Smooth muscle cell (in vitro differentiated cells): ENCODE measurements at regions not wholly inside any gene's neighbourhood (a gene's known extent, or its start where the extent isn't known, plus 50 kb on each side); places are given as distances from the start of the nearest gene placed in this dataset.

Experiments
- DNase-seq: peaks from one replicate; lab custom pipeline; 2025; ENCODE audit not compliant: unreplicated experiment; lab: John Stamatoyannopoulos, UW
- H2AFZ ChIP-seq: fragments of 200-600 bp; sonication (generic); 2 replicates; pipeline ENCODE4 v1.6.0; 2016; ENCODE audit warnings: antibody characterized with exemption, low read depth, mild to moderate bottlenecking
- H3F3A ChIP-seq: fragments of 200-600 bp; sonication (generic); 2 replicates; pipeline ENCODE4 v1.6.0; 2017; ENCODE audit warnings: antibody characterized with exemption, low read depth
- H3K27ac ChIP-seq: fragments of 200-600 bp; sonication (generic); 2 replicates; pipeline ENCODE4 v1.5.1; 2016; ENCODE audit warnings: low read depth, mild to moderate bottlenecking
- H3K27me3 ChIP-seq: fragments of 200-600 bp; sonication (generic); 2 replicates; pipeline ENCODE4 v1.6.1; 2016; ENCODE audit warnings: low read depth, mild to moderate bottlenecking
- H3K36me3 ChIP-seq: fragments of 200-600 bp; sonication (generic); 2 replicates; pipeline ENCODE4 v1.5.1; 2016; ENCODE audit warnings: low read depth
- H3K4me1 ChIP-seq: fragments of 200-600 bp; sonication (generic); 2 replicates; pipeline ENCODE4 v1.5.1; 2016; ENCODE audit warnings: low read depth
- H3K4me2 ChIP-seq: fragments of 200-600 bp; sonication (generic); 2 replicates; pipeline ENCODE4 v1.6.0; 2016; ENCODE audit warnings: mild to moderate bottlenecking
- H3K4me3 ChIP-seq: fragments of 200-600 bp; sonication (generic); 2 replicates; pipeline ENCODE4 v1.5.1; 2016; ENCODE audit warnings: mild to moderate bottlenecking
- H3K79me2 ChIP-seq: fragments of 200-600 bp; sonication (generic); 2 replicates; pipeline ENCODE4 v1.6.0; 2016; ENCODE audit warnings: low read depth, mild to moderate bottlenecking
- H3K9ac ChIP-seq: fragments of 200-600 bp; sonication (generic); 2 replicates; pipeline ENCODE4 v1.6.0; 2016; ENCODE audit warnings: low read depth
- H3K9me3 ChIP-seq: fragments of 200-600 bp; sonication (generic); replicated peaks from 2 replicates; pipeline ENCODE4 v1.5.1; 2016; ENCODE audit warnings: low read depth
- H4K20me1 ChIP-seq: fragments of 200-600 bp; sonication (generic); 2 replicates; pipeline ENCODE4 v1.6.0; 2016; ENCODE audit warnings: low read depth
- WGBS: methylation state at CpG from one replicate; pipeline ENCODE4 v1.1.7; 2016; ENCODE audit warnings: low lambda C conversion rate; 5-methylcytosine and 5-hydroxymethylcytosine counted together
- TF ChIP-seq, protein P1 (sequence below): fragments of 200-600 bp; sonication (generic); IDR thresholded peaks from 2 replicates; pipeline ENCODE4 v1.5.1; 2017; ENCODE audit warnings: borderline replicate concordance, mild to moderate bottlenecking, antibody characterized with exemption; ENCODE audit not compliant: insufficient read depth, poor library complexity, severe bottlenecking

DNA sequence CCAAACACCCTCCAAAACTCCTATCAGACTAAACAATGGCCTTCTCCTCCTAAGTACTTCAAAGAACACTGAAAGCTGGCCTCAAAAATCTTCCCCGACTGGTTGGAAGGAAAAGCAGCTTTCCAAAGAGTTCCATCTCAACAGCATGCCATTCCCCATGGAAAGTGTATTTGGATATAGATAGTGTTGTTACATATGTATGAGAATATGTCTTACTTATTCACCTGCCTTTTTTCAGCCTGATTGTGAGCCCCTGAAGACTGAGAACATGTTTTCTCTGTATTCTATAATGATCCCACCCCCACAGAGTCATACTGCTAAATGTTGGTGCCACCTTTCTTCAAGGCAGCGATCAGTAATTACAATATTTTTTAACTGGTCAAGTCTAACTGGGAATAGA, 185.4 kb upstream of the G2E3 start:
- Histone ChIP-seq H3K27me3 (no peaks in the 10 kb centered on the region), H3K9me3 (no peaks in the 10 kb centered on the region), H3K9ac (no peak overlapping the region), H4K20me1 (no peaks in the 10 kb centered on the region), H2AFZ (no peak overlapping the region), H3K4me2 (no peak overlapping the region), H3K4me3 (no peak overlapping the region), H3K27ac (no peak overlapping the region), H3K36me3 (no peaks in the 10 kb centered on the region), H3K4me1 (no peaks in the 10 kb centered on the region), H3K79me2 (no peaks in the 10 kb centered on the region), H3F3A (no peaks in the 10 kb centered on the region)
- no peak for DNase-seq
- TF ChIP-seq, protein P1, sequence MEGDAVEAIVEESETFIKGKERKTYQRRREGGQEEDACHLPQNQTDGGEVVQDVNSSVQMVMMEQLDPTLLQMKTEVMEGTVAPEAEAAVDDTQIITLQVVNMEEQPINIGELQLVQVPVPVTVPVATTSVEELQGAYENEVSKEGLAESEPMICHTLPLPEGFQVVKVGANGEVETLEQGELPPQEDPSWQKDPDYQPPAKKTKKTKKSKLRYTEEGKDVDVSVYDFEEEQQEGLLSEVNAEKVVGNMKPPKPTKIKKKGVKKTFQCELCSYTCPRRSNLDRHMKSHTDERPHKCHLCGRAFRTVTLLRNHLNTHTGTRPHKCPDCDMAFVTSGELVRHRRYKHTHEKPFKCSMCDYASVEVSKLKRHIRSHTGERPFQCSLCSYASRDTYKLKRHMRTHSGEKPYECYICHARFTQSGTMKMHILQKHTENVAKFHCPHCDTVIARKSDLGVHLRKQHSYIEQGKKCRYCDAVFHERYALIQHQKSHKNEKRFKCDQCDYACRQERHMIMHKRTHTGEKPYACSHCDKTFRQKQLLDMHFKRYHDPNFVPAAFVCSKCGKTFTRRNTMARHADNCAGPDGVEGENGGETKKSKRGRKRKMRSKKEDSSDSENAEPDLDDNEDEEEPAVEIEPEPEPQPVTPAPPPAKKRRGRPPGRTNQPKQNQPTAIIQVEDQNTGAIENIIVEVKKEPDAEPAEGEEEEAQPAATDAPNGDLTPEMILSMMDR, result no peak
- 90% methylated on average over 2 of the region's 2 CpGs for WGBS

DNA sequence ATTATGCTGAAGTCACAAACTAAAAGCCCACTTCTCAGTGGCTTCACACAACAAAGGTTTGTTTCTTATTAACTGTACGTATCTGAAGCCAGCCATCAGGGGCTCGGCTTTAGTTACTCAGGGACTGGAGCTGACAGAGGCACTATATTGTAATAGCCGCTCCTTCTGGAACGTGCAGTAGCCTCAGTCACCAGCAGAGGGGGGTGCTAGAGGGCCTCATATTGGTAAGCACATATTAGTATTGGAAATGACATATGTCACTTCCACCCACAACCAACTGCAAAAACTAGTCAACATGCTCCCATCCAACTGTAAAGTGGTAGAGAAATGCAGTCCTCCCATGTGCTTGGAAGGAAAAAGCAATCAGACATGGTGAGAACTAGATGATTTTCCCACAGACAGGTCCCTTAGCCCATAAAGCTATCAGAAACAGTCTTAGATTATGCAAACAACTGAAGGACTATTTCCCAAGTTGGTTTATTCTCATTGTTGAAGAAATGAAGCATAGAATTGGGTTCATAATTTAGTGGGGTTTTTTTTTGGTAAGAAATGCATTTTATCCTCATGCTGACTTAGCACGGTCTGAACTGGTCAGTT, 183.6 kb upstream of the G2E3 start:
- no peaks in the 10 kb centered on the region for H3K9me3 ChIP-seq
- no peak overlapping the region for H3K4me2 ChIP-seq
- H3K36me3 ChIP-seq, result no peaks in the 10 kb centered on the region
- WGBS, result 39% methylated on average over 5 of the region's 5 CpGs
- H3K4me1 ChIP-seq, result no peaks in the 10 kb centered on the region
- TF ChIP-seq, protein P1, result peak; percentile 90
- no peaks in the 10 kb centered on the region for H3K79me2 ChIP-seq
- H3K27me3 ChIP-seq, result peaks cover 9% of the 10 kb centered on the region
- H3K4me3 ChIP-seq, result no peak overlapping the region
- no peaks in the 10 kb centered on the region for H3F3A ChIP-seq
- H3K9ac ChIP-seq, result no peak overlapping the region
- peak overlapping the region; percentile 23 for H2AFZ ChIP-seq
- no peak overlapping the region for H3K27ac ChIP-seq
- peak; percentile 9 for DNase-seq
- no peaks in the 10 kb centered on the region for H4K20me1 ChIP-seq

DNA sequence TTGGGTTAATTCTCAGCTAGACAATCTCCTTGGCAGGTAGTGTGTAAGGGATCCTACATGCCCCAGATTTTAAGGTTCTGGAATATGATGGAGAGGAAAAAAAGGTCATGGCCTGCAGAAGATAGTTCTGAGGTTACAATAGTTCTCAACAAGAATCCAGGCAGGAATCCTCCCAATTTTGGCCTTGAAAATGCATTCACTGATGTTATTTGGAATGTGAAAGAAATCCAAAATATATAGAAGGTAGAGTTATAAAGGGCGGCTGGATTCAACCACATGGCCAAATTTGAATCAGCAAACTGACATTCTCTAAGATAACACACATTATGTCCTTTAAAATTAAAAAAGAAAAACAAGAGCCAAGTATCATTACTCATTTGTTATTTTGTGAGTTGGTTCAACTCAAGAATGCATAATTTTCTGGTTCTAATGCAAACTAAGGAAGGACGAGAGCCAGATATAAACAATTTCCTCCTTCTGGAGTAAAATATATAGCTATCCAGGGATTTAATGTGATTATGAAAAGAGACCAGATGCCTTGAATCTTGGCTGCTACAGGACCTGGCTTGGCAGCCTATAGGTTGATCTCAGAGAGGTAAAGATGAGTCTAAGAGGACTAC, 177.0 kb upstream of the G2E3 start:
- H3K79me2 ChIP-seq, result no peaks in the 10 kb centered on the region
- no peaks in the 10 kb centered on the region for H3K9me3 ChIP-seq
- TF ChIP-seq, protein P1, result no peak
- WGBS, result 76% methylated on average over 2 of the region's 2 CpGs
- no peaks in the 10 kb centered on the region for H3K36me3 ChIP-seq
- no peak overlapping the region for H2AFZ ChIP-seq
- peaks cover 9% of the 10 kb centered on the region for H3K27me3 ChIP-seq
- no peaks in the 10 kb centered on the region for H3K4me1 ChIP-seq
- H3K27ac ChIP-seq, result no peak overlapping the region
- H3K9ac ChIP-seq, result no peak overlapping the region
- no peak overlapping the region for H3K4me3 ChIP-seq
- no peak for DNase-seq
- no peaks in the 10 kb centered on the region for H3F3A ChIP-seq
- no peaks in the 10 kb centered on the region for H4K20me1 ChIP-seq
- no peak overlapping the region for H3K4me2 ChIP-seq

DNA sequence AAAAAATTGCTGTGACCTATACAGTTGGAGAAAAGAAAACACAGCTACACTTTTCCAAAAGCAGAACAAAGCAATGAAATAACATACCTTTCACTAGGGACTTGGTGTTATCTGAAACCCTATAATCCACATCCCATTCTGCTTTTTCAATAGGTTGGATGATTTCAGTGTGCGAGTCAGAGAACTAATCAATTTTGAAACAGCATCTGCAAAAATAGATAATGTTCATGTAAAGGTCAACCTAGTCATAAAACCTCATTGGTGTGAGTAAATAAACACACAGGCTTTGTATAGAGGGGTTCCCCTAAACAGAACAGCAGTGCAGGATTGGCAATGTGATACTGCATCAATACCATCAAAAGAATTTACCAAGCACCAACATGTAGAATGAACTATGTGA, 173.0 kb upstream of the G2E3 start:
- DNase-seq, result no peak
- Histone ChIP-seq H3K4me3 (no peak overlapping the region), H3F3A (no peaks in the 10 kb centered on the region), H3K79me2 (no peaks in the 10 kb centered on the region), H3K9ac (no peak overlapping the region), H3K36me3 (no peaks in the 10 kb centered on the region), H3K4me2 (no peak overlapping the region), H2AFZ (no peak overlapping the region), H3K4me1 (peaks cover 9% of the 10 kb centered on the region), H3K27me3 (no peaks in the 10 kb centered on the region), H3K27ac (no peak overlapping the region), H3K9me3 (no peaks in the 10 kb centered on the region), H4K20me1 (no peaks in the 10 kb centered on the region)
- TF ChIP-seq, protein P1, result no peak
- 86% methylated on average over 1 of the region's 1 CpG for WGBS
